HepG2 (cell line): ENCODE measurements at regions not wholly inside any gene's neighbourhood (a gene's known extent, or its start where the extent isn't known, plus 50 kb on each side); places are given as distances from the start of the nearest gene placed in this dataset.

ENCODE experiments used
- ATAC-seq: fragments of 200-7000 bp; cut with Tn5 transposase; 3 replicates; pipeline ENCODE4 v1.9.1; 2020; ENCODE audit warnings: mild to moderate bottlenecking, moderate library complexity
- BruUV-seq: library from RNA; stranded (reverse); fragments of 400-500 nt; replicated peaks from 2 replicates; lab custom pipeline; 2021; lab: Mats Ljungman, UMichigan
- CTCF ChIA-PET: fragments of 300-600 bp; formaldehyde crosslinking; extraction: SDS; loops from one replicate; lab custom pipeline; 2021; ENCODE audit warnings: low total read pairs, inconsistent platforms, low intra/inter-chr PET ratio; lab: Yijun Ruan, JAX
- POLR2A ChIA-PET: fragments of 350-600 bp; sonication (Branson Sonifier 250); formaldehyde crosslinking; loops from one replicate; lab custom pipeline; 2020; ENCODE audit warnings: antibody characterized with exemption, inconsistent platforms; lab: Yijun Ruan, JAX
- DNase-seq: peaks from one replicate; pipeline ENCODE4 v3.0.0-alpha.2; 2015; ENCODE audit warnings: low spot score
- FAIRE-seq: peaks from 3 replicates; lab custom pipeline; 2011; peaks lifted over from hg19 to GRCh38; lab: Jason Lieb, UNC
- H2AFZ ChIP-seq: one replicate; pipeline ENCODE4 v1.6.1; 2011; ENCODE audit warnings: low read length, inconsistent platforms
- H3K27ac ChIP-seq: fragments of 300-600 bp; 3 replicates; pipeline ENCODE4 v1.8.0; 2011; ENCODE audit warnings: mixed run types, mild to moderate bottlenecking, mixed read lengths, low read length, inconsistent platforms; ENCODE audit not compliant: insufficient read depth; ENCODE audit errors: extremely low read length
- H3K27me3 ChIP-seq, 2 experiments: fragments of 200-600 bp in 1 of 2; 2 replicates in 1 of 2; 3 replicates in 1 of 2; pipeline versions ENCODE4 v1.6.0 to v1.8.0; 2011; ENCODE audit warnings: low read length in 2 of 2, mild to moderate bottlenecking in 2 of 2, moderate library complexity in 2 of 2, inconsistent platforms in 1 of 2; ENCODE audit not compliant: insufficient read depth in 2 of 2, control insufficient read depth in 1 of 2
- H3K36me3 ChIP-seq, 2 experiments: fragments of 200-600 bp in 1 of 2; replicated peaks in 1 of 2; 2 replicates in 1 of 2; 3 replicates in 1 of 2; pipeline versions ENCODE4 v1.5.1 to v1.8.0; 2011; ENCODE audit warnings: low read length in 2 of 2, inconsistent platforms in 1 of 2; ENCODE audit not compliant: insufficient read depth in 2 of 2, control insufficient read depth in 1 of 2
- H3K4me1 ChIP-seq: 2 replicates; pipeline ENCODE4 v1.5.1; 2012; ENCODE audit warnings: low read length, inconsistent platforms; ENCODE audit not compliant: insufficient read depth
- H3K4me2 ChIP-seq: 2 replicates; pipeline ENCODE4 v1.6.0; 2011; ENCODE audit warnings: low read depth, low read length, inconsistent platforms
- H3K4me3 ChIP-seq, 3 experiments: fragments of 200-600 bp in 1 of 3; sonication (generic), shearing (Covaris generic) in 1 of 3; replicated peaks in 1 of 3; 2 replicates each; pipeline ENCODE4 v1.5.1; 2011 to 2016; ENCODE audit warnings: low read length in 3 of 3, inconsistent platforms in 2 of 3, low read depth in 2 of 3, mild to moderate bottlenecking in 2 of 3, control low read depth in 1 of 3, mixed read lengths in 1 of 3; ENCODE audit not compliant: insufficient read depth in 1 of 3
- H3K79me2 ChIP-seq: one replicate; pipeline ENCODE4 v1.6.1; 2011; ENCODE audit warnings: low read length, inconsistent platforms; ENCODE audit not compliant: insufficient read depth
- H3K9ac ChIP-seq: 2 replicates; pipeline ENCODE4 v1.6.0; 2011; ENCODE audit warnings: mild to moderate bottlenecking, low read depth, low read length, inconsistent platforms; ENCODE audit not compliant: insufficient read depth
- H3K9me3 ChIP-seq: 2 replicates; pipeline ENCODE4 v1.5.1; 2012; ENCODE audit warnings: mild to moderate bottlenecking, low read length
- H4K20me1 ChIP-seq: 2 replicates; pipeline ENCODE4 v1.6.0; 2011; ENCODE audit warnings: inconsistent platforms, mild to moderate bottlenecking, low read length, moderate library complexity; ENCODE audit not compliant: insufficient read depth
- KLF12 ChIP-seq: sonication (generic); formaldehyde crosslinking; IDR thresholded peaks from 2 replicates; pipeline ENCODE4 v1.4.0; 2020; ENCODE audit warnings: missing genetic modification reagents, borderline replicate concordance
- MATR3 ChIP-seq: sonication (generic); formaldehyde crosslinking; IDR thresholded peaks from 2 replicates; pipeline ENCODE4 v1.4.0; 2020; ENCODE audit warnings: missing genetic modification reagents
- RBM22 ChIP-seq: fragments of 200-400 bp; formaldehyde crosslinking; optimal IDR thresholded peaks from 2 replicates; pipeline ENCODE3; 2017; ENCODE audit warnings: mild to moderate bottlenecking, low read length, moderate library complexity
- SPEN ChIP-seq: sonication (generic); formaldehyde crosslinking; IDR thresholded peaks from 2 replicates; pipeline ENCODE4 v1.5.1; 2020; ENCODE audit warnings: low read depth, mild to moderate bottlenecking, missing genetic modification reagents
- ZNF292 ChIP-seq: sonication (generic); formaldehyde crosslinking; IDR thresholded peaks from 2 replicates; pipeline ENCODE4 v1.8.1; 2022; ENCODE audit warnings: mild to moderate bottlenecking, low read depth, missing genetic modification reagents, borderline replicate concordance
- ZNF431 ChIP-seq: sonication (generic); formaldehyde crosslinking; IDR thresholded peaks from 2 replicates; pipeline ENCODE4 v1.9.0; 2022; ENCODE audit warnings: missing genetic modification reagents, low read depth, mild to moderate bottlenecking, borderline replicate concordance
- ZNF615 ChIP-seq: sonication (generic); formaldehyde crosslinking; IDR thresholded peaks from 2 replicates; pipeline ENCODE4 v1.5.0; 2020; ENCODE audit warnings: mild to moderate bottlenecking, missing genetic modification reagents, borderline replicate concordance
- WGBS: methylation state at CpG from one replicate; pipeline ENCODE4 v1.1.6; 2017; ENCODE audit warnings: low lambda C conversion rate; 5-methylcytosine and 5-hydroxymethylcytosine counted together
- in situ Hi-C: cut with HindIII; loops from 2 replicates; pipeline ENCODE4 v1.10.0; 2017; ENCODE audit warnings: low pct_unique_long_range_greater_than_20kb; ENCODE audit not compliant: extremely low pct_ligation_motif_present
- intact Hi-C: fragments of 100-400 bp; cut with micrococcal nuclease; formaldehyde crosslinking; loops from one replicate; pipeline ENCODE4 v1.10.0; 2022; ENCODE audit not compliant: unreplicated experiment
- TF ChIP-seq, protein P1 (sequence below): sonication (generic); formaldehyde crosslinking; IDR thresholded peaks from 2 replicates; pipeline ENCODE4 v1.8.0; 2022; ENCODE audit warnings: missing genetic modification reagents, mild to moderate bottlenecking, inconsistent platforms, borderline replicate concordance
- TF ChIP-seq, protein P2 (sequence below): sonication (generic); formaldehyde crosslinking; IDR thresholded peaks from 2 replicates; pipeline ENCODE4 v1.4.0; 2020; ENCODE audit warnings: missing genetic modification reagents
- TF ChIP-seq, protein P3 (sequence below): sonication (generic); formaldehyde crosslinking; IDR thresholded peaks from 2 replicates; pipeline ENCODE4 v1.4.0; 2020; ENCODE audit warnings: mild to moderate bottlenecking, missing genetic modification reagents
- TF ChIP-seq, protein P4 (sequence below): sonication (generic); formaldehyde crosslinking; IDR thresholded peaks from 2 replicates; pipeline ENCODE4 v1.5.0; 2020; ENCODE audit warnings: mild to moderate bottlenecking, missing genetic modification reagents, moderate library complexity
- TF ChIP-seq, protein P5 (sequence below): sonication (generic); formaldehyde crosslinking; IDR thresholded peaks from 2 replicates; pipeline ENCODE4 v1.8.1; 2023; ENCODE audit warnings: mild to moderate bottlenecking, inconsistent platforms, moderate library complexity, missing genetic modification reagents, borderline replicate concordance
- TF ChIP-seq, protein P6 (sequence below): sonication (generic); formaldehyde crosslinking; IDR thresholded peaks from 2 replicates; pipeline ENCODE4 v1.9.0; 2021; ENCODE audit warnings: missing genetic modification reagents, mild to moderate bottlenecking, borderline replicate concordance
- TF ChIP-seq, protein P7 (sequence below): sonication (generic); formaldehyde crosslinking; IDR thresholded peaks from 2 replicates; pipeline ENCODE4 v1.8.1; 2023; ENCODE audit warnings: missing genetic modification reagents, inconsistent platforms, borderline replicate concordance

DNA sequence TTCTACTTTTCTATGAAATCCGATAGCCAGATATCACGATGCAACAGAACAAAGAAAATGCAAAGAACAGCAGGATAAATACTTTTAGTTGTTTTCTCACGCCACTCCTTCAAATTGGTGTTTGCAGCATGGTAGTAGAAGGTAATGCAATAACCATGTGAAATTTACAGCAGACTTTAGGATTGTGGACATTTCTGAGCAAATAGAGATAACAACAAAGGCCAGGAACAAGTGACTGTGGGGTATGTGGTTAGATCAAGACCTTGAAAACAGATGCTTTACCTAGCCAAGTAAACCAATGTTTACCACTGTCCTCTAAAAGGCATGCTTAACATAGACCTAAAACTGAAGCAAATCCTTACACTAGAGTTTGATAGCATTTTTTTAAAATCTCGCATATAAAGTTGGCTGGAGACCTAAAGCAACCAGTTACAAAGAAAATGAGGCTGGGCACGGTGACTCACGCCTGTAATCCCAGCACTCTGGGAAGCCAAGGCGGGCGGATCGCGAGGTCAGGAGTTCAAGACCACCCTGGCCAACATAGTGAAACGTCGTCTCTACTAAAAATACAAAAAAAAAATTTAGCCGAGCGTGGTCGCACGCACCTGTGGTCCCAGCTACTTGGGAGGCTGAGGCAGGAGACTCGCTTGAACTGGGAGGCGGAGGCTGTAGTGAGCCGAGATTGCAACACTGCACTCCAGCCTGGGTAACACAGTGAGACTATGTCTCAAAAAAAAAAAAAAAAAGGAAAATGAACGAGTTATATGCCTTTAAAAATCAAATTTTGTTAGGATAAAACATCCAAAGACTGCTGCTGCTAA, 123.2 kb upstream of the FOXN3 start:
- no peak overlapping the region for H2AFZ ChIP-seq
- peak overlapping the region; percentile 9; the same call in 1 of the 2 replicates for H3K4me2 ChIP-seq
- DNase-seq (peak; percentile 89), ATAC-seq (peak; percentile 85), FAIRE-seq (peak; percentile 81)
- H3K36me3 ChIP-seq, result no peaks in the 10 kb centered on the region
- ChIA-PET CTCF (no interaction called here), POLR2A (no interaction called here)
- H3K4me1 ChIP-seq, result peaks cover 63% of the 10 kb centered on the region
- H3K27ac ChIP-seq, result peak overlapping the region; percentile 45
- H3K79me2 ChIP-seq, result peaks cover 21% of the 10 kb centered on the region
- no peaks in the 10 kb centered on the region for H3K27me3 ChIP-seq
- no TSS peak for BruUV-seq
- no peaks in the 10 kb centered on the region for H3K9me3 ChIP-seq
- 58% methylated on average over 19 of the region's 20 CpGs for whole genome bisulfite sequencing
- in situ Hi-C loops, result no loop called here
- H3K4me3 ChIP-seq, result no peak overlapping the region
- no peak overlapping the region for H3K9ac ChIP-seq
- intact Hi-C loops, result loop anchor here (1.0 to 10.0 kb wide), 3 partner anchors 47 to 375 kb away; no protein-coding TSS in a partner anchor
- H4K20me1 ChIP-seq, result no peaks in the 10 kb centered on the region
- TF ChIP-seq, protein P1, sequence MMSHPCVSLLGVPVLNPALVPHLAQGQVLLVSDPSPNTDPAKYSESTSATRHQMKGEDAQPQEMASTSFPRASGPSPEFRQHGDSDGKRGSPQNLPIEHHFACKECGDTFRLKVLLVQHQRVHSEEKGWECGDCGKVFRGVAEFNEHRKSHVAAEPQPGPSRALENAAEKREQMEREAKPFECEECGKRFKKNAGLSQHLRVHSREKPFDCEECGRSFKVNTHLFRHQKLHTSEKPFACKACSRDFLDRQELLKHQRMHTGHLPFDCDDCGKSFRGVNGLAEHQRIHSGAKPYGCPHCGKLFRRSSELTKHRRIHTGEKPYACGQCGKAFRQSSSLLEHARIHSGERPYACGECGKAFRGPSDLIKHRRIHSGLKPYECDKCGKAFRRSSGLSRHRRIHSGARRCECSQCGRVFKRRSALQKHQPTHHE (CRISPR knock-in tag), result no peak
- TF ChIP-seq, protein P2, sequence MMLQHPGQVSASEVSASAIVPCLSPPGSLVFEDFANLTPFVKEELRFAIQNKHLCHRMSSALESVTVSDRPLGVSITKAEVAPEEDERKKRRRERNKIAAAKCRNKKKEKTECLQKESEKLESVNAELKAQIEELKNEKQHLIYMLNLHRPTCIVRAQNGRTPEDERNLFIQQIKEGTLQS, result no peak
- TF ChIP-seq, protein P3, sequence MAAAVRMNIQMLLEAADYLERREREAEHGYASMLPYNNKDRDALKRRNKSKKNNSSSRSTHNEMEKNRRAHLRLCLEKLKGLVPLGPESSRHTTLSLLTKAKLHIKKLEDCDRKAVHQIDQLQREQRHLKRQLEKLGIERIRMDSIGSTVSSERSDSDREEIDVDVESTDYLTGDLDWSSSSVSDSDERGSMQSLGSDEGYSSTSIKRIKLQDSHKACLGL (CRISPR knock-in tag), result no peak
- TF ChIP-seq, protein P4, sequence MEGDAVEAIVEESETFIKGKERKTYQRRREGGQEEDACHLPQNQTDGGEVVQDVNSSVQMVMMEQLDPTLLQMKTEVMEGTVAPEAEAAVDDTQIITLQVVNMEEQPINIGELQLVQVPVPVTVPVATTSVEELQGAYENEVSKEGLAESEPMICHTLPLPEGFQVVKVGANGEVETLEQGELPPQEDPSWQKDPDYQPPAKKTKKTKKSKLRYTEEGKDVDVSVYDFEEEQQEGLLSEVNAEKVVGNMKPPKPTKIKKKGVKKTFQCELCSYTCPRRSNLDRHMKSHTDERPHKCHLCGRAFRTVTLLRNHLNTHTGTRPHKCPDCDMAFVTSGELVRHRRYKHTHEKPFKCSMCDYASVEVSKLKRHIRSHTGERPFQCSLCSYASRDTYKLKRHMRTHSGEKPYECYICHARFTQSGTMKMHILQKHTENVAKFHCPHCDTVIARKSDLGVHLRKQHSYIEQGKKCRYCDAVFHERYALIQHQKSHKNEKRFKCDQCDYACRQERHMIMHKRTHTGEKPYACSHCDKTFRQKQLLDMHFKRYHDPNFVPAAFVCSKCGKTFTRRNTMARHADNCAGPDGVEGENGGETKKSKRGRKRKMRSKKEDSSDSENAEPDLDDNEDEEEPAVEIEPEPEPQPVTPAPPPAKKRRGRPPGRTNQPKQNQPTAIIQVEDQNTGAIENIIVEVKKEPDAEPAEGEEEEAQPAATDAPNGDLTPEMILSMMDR, result no peak
- 0 out of 2 replicates have a peak, but pooled peaks have one; percentile 43 for TF ChIP-seq ZNF292 (CRISPR knock-in tag)
- no peak for TF ChIP-seq RBM22
- TF ChIP-seq ZNF431 (CRISPR knock-in tag), result peak; percentile 22; the same call in 1 of the 2 replicates
- no peak for TF ChIP-seq SPEN (CRISPR knock-in tag)
- TF ChIP-seq, protein P5, sequence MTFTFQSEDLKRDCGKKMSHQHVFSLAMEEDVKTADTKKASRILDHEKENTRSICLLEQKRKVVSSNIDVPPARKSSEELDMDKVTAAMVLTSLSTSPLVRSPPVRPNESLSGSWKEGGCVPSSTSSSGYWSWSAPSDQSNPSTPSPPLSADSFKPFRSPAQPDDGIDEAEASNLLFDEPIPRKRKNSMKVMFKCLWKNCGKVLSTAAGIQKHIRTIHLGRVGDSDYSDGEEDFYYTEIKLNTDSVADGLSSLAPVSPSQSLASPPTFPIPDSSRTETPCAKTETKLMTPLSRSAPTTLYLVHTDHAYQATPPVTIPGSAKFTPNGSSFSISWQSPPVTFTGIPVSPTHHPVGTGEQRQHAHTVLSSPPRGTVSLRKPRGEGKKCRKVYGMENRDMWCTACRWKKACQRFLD (CRISPR knock-in tag), result no peak
- TF ChIP-seq, protein P6, sequence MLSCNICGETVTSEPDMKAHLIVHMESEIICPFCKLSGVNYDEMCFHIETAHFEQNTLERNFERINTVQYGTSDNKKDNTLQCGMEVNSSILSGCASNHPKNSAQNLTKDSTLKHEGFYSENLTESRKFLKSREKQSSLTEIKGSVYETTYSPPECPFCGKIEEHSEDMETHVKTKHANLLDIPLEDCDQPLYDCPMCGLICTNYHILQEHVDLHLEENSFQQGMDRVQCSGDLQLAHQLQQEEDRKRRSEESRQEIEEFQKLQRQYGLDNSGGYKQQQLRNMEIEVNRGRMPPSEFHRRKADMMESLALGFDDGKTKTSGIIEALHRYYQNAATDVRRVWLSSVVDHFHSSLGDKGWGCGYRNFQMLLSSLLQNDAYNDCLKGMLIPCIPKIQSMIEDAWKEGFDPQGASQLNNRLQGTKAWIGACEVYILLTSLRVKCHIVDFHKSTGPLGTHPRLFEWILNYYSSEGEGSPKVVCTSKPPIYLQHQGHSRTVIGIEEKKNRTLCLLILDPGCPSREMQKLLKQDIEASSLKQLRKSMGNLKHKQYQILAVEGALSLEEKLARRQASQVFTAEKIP, result no peak
- no peak for TF ChIP-seq MATR3 (CRISPR knock-in tag)
- TF ChIP-seq, protein P7, sequence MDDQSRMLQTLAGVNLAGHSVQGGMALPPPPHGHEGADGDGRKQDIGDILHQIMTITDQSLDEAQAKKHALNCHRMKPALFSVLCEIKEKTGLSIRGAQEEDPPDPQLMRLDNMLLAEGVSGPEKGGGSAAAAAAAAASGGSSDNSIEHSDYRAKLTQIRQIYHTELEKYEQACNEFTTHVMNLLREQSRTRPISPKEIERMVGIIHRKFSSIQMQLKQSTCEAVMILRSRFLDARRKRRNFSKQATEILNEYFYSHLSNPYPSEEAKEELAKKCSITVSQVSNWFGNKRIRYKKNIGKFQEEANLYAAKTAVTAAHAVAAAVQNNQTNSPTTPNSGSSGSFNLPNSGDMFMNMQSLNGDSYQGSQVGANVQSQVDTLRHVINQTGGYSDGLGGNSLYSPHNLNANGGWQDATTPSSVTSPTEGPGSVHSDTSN (CRISPR knock-in tag), result no peak
- TF ChIP-seq KLF12, result no peak
- TF ChIP-seq ZNF615 (CRISPR knock-in tag), result no peak
